Fibroblast of villous mesenchyme (primary cell): ENCODE measurements at regions not wholly inside any gene's neighbourhood (a gene's known extent, or its start where the extent isn't known, plus 50 kb on each side); places are given as distances from the start of the nearest gene placed in this dataset.

ENCODE experiments used
- DNase-seq: peaks from one replicate; pipeline ENCODE4 v3.0.0-alpha.2; 2010; ENCODE audit warnings: low read depth
- H3K4me3 ChIP-seq: 2 replicates; pipeline ENCODE4 v1.5.1; 2011; ENCODE audit warnings: low read depth, mild to moderate bottlenecking, low read length
- TF ChIP-seq, protein P1 (sequence below): IDR thresholded peaks from 2 replicates; pipeline ENCODE4 v1.5.1; 2012; ENCODE audit warnings: low read depth, mild to moderate bottlenecking, low read length; ENCODE audit not compliant: insufficient read depth

DNA sequence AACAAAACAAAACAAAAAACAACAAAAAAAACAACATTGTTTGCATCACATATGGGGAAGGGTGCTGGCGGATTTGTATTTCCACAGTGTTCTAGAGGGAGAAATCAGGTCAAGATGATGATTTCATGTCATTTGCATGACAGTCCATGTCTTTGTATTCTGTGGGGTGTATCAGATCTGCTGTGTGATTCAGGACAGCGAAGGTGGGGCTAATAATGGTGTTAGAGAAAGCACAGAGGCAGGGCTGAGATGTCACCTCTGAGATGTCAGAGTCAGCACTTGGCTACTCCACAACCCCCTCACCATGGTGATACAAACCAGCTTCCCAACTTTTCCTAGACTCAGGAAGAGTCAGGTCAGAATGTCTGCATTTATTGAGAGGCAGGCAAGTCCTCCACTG is 543.2 kb downstream of the BCL11B start:
- DNase-seq: no peak
- H3K4me3 ChIP-seq: no peak overlapping the region
- TF ChIP-seq, protein P1, sequence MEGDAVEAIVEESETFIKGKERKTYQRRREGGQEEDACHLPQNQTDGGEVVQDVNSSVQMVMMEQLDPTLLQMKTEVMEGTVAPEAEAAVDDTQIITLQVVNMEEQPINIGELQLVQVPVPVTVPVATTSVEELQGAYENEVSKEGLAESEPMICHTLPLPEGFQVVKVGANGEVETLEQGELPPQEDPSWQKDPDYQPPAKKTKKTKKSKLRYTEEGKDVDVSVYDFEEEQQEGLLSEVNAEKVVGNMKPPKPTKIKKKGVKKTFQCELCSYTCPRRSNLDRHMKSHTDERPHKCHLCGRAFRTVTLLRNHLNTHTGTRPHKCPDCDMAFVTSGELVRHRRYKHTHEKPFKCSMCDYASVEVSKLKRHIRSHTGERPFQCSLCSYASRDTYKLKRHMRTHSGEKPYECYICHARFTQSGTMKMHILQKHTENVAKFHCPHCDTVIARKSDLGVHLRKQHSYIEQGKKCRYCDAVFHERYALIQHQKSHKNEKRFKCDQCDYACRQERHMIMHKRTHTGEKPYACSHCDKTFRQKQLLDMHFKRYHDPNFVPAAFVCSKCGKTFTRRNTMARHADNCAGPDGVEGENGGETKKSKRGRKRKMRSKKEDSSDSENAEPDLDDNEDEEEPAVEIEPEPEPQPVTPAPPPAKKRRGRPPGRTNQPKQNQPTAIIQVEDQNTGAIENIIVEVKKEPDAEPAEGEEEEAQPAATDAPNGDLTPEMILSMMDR: no peak

DNA sequence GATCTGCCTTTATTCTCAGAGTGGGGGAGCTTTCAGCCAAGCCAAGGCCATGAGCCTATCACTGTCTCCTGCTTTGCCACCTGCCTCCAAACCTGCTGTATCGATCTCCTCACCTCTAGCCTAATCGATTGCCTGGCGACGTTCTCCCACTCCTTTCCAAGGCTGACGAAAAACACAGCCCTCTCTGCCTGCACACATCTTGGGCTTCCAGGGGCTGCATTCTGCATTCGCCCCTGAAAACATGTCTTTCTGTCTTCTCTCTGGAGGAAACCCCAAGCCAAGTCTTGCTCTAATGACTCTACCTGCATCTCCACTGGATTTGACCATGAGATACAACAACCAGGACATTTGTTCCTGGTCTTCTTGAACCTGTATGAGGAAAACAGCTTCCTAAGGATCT is 540.7 kb downstream of the BCL11B start:
- no peak for DNase-seq
- no peak overlapping the region for H3K4me3 ChIP-seq
- TF ChIP-seq, protein P1: no peak

DNA sequence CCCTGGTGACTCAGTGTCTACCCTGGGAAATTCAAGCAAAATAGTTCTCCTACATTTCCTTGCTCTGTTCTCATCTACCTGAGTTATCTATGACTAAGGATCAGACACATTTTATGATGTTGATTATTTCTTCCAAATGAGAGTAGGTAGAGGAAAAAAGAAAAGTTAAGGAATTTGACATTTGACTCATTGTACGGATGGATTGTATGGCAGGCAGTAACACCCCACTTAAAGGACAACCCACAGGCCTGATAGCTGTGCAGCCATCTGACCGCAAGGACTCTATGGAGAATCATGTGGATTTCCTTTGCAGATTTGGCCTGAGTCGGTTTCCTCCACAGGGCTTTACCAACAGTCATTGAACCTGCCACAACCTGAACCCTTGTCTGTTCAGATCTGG is 540.3 kb downstream of the BCL11B start:
- no peak overlapping the region for H3K4me3 ChIP-seq
- no peak for DNase-seq
- TF ChIP-seq, protein P1: no peak

DNA sequence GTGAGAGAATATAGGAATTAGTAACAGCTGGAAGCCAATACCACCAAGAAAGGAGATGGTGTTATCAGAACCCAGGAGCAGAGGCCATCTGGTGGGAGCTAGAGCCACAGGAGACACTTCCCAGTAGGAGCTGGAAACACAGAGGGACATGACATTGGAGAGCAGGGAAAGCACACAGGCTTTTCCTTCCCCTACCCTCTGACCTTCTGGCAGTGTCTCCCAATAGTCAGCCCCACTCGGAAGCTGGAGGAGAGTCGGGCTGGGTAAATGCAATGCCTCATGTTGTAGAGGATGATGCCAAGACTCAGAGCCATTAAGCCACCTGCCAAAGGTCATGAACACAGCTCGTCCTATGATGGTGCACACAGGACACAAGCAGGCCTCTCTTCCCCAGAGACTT is 538.5 kb downstream of the BCL11B start:
- H3K4me3 ChIP-seq: no peak overlapping the region
- no peak for DNase-seq
- TF ChIP-seq, protein P1: no peak

DNA sequence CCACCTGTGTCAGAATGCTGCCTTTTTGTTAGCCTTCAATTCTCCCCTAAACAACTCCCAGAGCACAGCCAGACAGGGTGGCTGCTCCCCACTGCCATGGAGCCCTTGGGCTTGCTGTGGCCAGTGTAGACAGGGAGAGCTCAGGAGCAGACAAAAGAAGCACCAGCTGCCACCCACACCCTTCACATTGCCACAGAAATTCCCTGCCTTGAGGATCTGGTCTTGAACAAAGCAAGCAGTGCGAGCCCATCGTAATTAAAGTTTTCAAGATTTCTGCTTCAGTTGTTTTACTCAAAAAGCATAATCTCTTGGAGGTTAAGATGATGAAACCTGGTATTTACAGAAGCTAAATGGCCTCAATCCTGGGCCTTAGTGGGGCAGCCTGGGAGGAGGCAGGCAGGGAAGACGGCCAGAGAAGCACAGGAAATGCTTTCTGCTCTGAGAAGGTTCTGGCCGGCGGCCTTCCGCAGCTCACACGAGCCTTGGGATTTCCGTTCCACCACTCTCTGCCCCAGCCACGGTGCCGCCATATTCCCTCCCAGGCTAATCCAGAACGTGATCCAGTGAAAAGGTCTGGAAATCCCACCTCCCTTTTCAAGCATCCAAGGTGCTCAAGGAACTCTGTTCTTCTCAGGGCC is 535.2 kb downstream of the BCL11B start:
- TF ChIP-seq, protein P1: no peak
- DNase-seq: no peak
- no peak overlapping the region for H3K4me3 ChIP-seq

DNA sequence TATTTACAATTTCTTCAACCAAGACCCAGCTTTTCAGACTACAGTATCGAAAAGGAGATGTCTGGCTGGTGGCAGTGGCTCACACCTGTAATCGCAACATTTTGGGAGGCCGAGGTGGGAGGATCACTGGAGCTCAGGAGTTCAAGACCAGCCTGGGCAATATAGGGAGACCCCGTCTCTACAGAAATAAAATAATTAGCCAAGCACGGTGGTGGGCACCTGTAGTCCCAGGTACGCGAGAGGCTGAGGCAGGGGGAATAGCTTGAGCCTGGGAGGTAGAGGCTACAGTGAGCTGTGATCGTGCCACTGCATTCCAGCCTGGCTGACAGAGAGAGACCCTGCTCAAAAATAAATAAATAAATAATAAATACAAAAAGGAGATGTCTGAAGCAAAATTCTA is 530.5 kb downstream of the BCL11B start:
- no peak for DNase-seq
- TF ChIP-seq, protein P1: no peak
- H3K4me3 ChIP-seq: no peak overlapping the region

DNA sequence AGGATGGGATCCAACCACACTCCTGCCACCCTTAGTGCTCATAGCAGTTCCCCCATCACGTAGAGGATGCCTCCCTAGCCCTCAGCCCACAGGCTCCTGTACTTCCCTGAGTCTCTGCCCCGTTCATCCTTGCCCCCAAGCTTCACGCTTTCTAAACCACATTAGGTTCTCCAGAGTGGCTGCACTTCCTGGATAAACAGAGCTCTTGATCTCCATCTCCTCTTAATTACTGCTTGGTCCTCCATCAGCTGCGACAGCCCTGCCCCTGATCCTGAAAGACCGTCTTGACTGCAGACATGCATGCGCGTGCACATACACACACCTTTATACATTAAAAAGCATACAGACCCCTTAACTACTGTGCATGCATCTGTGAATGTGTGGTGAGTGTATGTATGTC is 530.0 kb downstream of the BCL11B start:
- DNase-seq: no peak
- TF ChIP-seq, protein P1: no peak
- no peak overlapping the region for H3K4me3 ChIP-seq
